Heart left ventricle (tissue), 13 donors: ENCODE measurements at regions not wholly inside any gene's neighbourhood (a gene's known extent, or its start where the extent isn't known, plus 50 kb on each side); places are given as distances from the start of the nearest gene placed in this dataset.

Source experiments
- CTCF ChIP-seq, 12 donors: fragments of 200-600 bp; sonication (generic) in 4 of 12; IDR thresholded peaks; one replicate each; pipeline versions ENCODE4 v1.5.0 to v1.8.0; 2018 to 2022; ENCODE audit warnings: antibody characterized with exemption in 12 of 12, mild to moderate bottlenecking in 5 of 12
- POLR2A ChIP-seq, 2 donors: fragments of 450-650 bp; IDR thresholded peaks; one replicate each; pipeline ENCODE4 v1.6.1; 2017; ENCODE audit warnings: antibody characterized with exemption in 2 of 2, mild to moderate bottlenecking in 2 of 2, moderate library complexity in 2 of 2
- donor health status: ischemic (EF 13 %, LVEDD 7.1; RV severe dilation, severe dysfunction).
- donor health status: DM: no; HTN: yes; CAD: no.
- donor health status: DM: no; HTN: no; CAD: no.
- donor health status: ischemic (EF 25% LVEDD 6.9; RV normal size, moderate dysfunction).
- donor health status: ischemic (EF 25% LVEDD 5.7; RV mildly dilated, moderate dysfunction).
- donor health status: ischemic (EF 35%, LVEDD 5.7; RV mildly dilated, moderate dysfunction).
- donor health status: nonischemic (EF 11% LVEDD 7.7; RV severe dilation, severe dysfunction).
- donor health status: DM: yes; HTN: yes; CAD: no.
- donor health status: PGD.
- donor health status: ischemic (EF 29% LVEDD 5.4; RV normal size, mild dysfunction).
- donor health status: nonischemic (EF 23%, LVEDD 6.1; RV moderate dilation, normal function).

GRCh38 chr12:47411966-47412365, 293.9 kb downstream of the RPAP3 start:
- no peak for TF ChIP-seq CTCF (IDR thresholded peaks at IDR 0.05)
- TF ChIP-seq POLR2A (IDR thresholded peaks at IDR 0.05): no peak
